H9 (cell line): ENCODE measurements at regions not wholly inside any gene's neighbourhood (a gene's known extent, or its start where the extent isn't known, plus 50 kb on each side); places are given as distances from the start of the nearest gene placed in this dataset.

Experiments
- DNase-seq: peaks from one replicate; pipeline ENCODE4 v3.0.0-alpha.2; 2017
- H2AFZ ChIP-seq: one replicate; pipeline ENCODE4 v1.6.1; 2013; ENCODE audit warnings: mild to moderate bottlenecking, low read length, control low read depth, moderate library complexity
- H2AK5ac ChIP-seq: 2 replicates; pipeline ENCODE4 v1.6.1; 2013; ENCODE audit warnings: low read length, control low read depth, mixed read lengths; ENCODE audit not compliant: insufficient read length
- H2BK120ac ChIP-seq: one replicate; pipeline ENCODE4 v1.6.1; 2013; ENCODE audit warnings: low read depth, mild to moderate bottlenecking, low read length, control low read depth, inconsistent platforms; ENCODE audit not compliant: poor library complexity, severe bottlenecking
- H2BK12ac ChIP-seq: 2 replicates; pipeline ENCODE4 v1.6.1; 2013; ENCODE audit warnings: low read length, control low read depth, mixed read lengths, low read depth; ENCODE audit not compliant: insufficient read length
- H2BK15ac ChIP-seq: 2 replicates; pipeline ENCODE4 v1.6.1; 2013; ENCODE audit warnings: low read depth, low read length, control low read depth
- H2BK20ac ChIP-seq: one replicate; pipeline ENCODE4 v1.6.1; 2013; ENCODE audit warnings: low read depth, mild to moderate bottlenecking, low read length, control low read depth, inconsistent platforms; ENCODE audit not compliant: poor library complexity, severe bottlenecking
- H2BK5ac ChIP-seq: 2 replicates; pipeline ENCODE4 v1.6.1; 2013; ENCODE audit warnings: low read length, control low read depth, mixed read lengths; ENCODE audit not compliant: insufficient read length
- H3K14ac ChIP-seq: 2 replicates; pipeline ENCODE4 v1.6.1; 2013; ENCODE audit warnings: low read length, control low read depth; ENCODE audit not compliant: insufficient read depth
- H3K18ac ChIP-seq: 2 replicates; pipeline ENCODE4 v1.6.1; 2013; ENCODE audit warnings: low read depth, mild to moderate bottlenecking, mixed read lengths, low read length, control low read depth; ENCODE audit not compliant: insufficient read length
- H3K23ac ChIP-seq: 2 replicates; pipeline ENCODE4 v1.6.1; 2013; ENCODE audit warnings: low read length, control low read depth, mixed read lengths, low read depth; ENCODE audit not compliant: insufficient read length
- H3K23me2 ChIP-seq: 2 replicates; pipeline ENCODE4 v1.6.1; 2013; ENCODE audit warnings: low read depth, mild to moderate bottlenecking, mixed read lengths, low read length, control low read depth; ENCODE audit not compliant: insufficient read length, poor library complexity, severe bottlenecking
- H3K27ac ChIP-seq: 2 replicates; pipeline ENCODE4 v1.5.1; 2013; ENCODE audit warnings: low read length, control low read depth, mixed read lengths, low read depth; ENCODE audit not compliant: insufficient read length
- H3K27me3 ChIP-seq: 2 replicates; pipeline ENCODE4 v1.6.1; 2013; ENCODE audit warnings: low read length, control low read depth, inconsistent platforms; ENCODE audit not compliant: insufficient read depth
- H3K4ac ChIP-seq: 2 replicates; pipeline ENCODE4 v1.6.1; 2013; ENCODE audit warnings: low read depth, mild to moderate bottlenecking, control low read depth, inconsistent platforms, low read length, moderate library complexity
- H3K4me1 ChIP-seq: 2 replicates; pipeline ENCODE4 v1.6.1; 2013; ENCODE audit warnings: low read length, control low read depth, inconsistent platforms; ENCODE audit not compliant: insufficient read depth
- H3K4me2 ChIP-seq: 2 replicates; pipeline ENCODE4 v1.6.1; 2013; ENCODE audit warnings: low read length, control low read depth, mixed read lengths; ENCODE audit not compliant: insufficient read length, insufficient read depth
- H3K56ac ChIP-seq: 2 replicates; pipeline ENCODE4 v1.6.1; 2013; ENCODE audit warnings: low read depth, mild to moderate bottlenecking, mixed read lengths, low read length, control low read depth; ENCODE audit not compliant: insufficient read length
- H3K79me1 ChIP-seq: 2 replicates; pipeline ENCODE4 v1.6.1; 2013; ENCODE audit warnings: low read depth, mild to moderate bottlenecking, moderate library complexity, low read length, control low read depth, inconsistent platforms; ENCODE audit not compliant: insufficient read depth, poor library complexity, severe bottlenecking
- H3K79me2 ChIP-seq: 2 replicates; pipeline ENCODE4 v1.6.1; 2013; ENCODE audit warnings: low read length, control low read depth, inconsistent platforms; ENCODE audit not compliant: insufficient read depth
- H3K9ac ChIP-seq: 2 replicates; pipeline ENCODE4 v1.6.1; 2013; ENCODE audit warnings: low read length, control low read depth, mixed read lengths; ENCODE audit not compliant: insufficient read length; ENCODE audit errors: extremely low read depth
- H3K9me3 ChIP-seq: one replicate; pipeline ENCODE4 v1.6.1; 2013; ENCODE audit warnings: low read depth, low read length, inconsistent platforms; ENCODE audit not compliant: control insufficient read depth
- H3T11ph ChIP-seq: one replicate; pipeline ENCODE4 v1.6.1; 2013; ENCODE audit warnings: mild to moderate bottlenecking, low read length, control low read depth, inconsistent platforms
- H4K20me1 ChIP-seq: one replicate; pipeline ENCODE4 v1.6.1; 2013; ENCODE audit not compliant: control insufficient read depth, insufficient read length, insufficient read depth
- H4K5ac ChIP-seq: 2 replicates; pipeline ENCODE4 v1.6.1; 2013; ENCODE audit warnings: low read depth, mild to moderate bottlenecking, mixed read lengths, low read length, control low read depth; ENCODE audit not compliant: insufficient read length
- H4K8ac ChIP-seq: replicated peaks from 2 replicates; pipeline ENCODE4 v1.6.1; 2013; ENCODE audit warnings: low read length, control low read depth, mixed read lengths, low read depth; ENCODE audit not compliant: insufficient read length
- H4K91ac ChIP-seq: 2 replicates; pipeline ENCODE4 v1.6.1; 2013; ENCODE audit warnings: low read depth, mild to moderate bottlenecking, moderate library complexity, mixed read lengths, low read length, control low read depth; ENCODE audit not compliant: insufficient read length
- H3K27ac Mint-ChIP-seq, 3 experiments: 2 replicates in 2 of 3; 3 replicates in 1 of 3; pipeline ENCODE4 v1.8.0; 2020 to 2021; ENCODE audit warnings: mixed read lengths in 3 of 3, mild to moderate bottlenecking in 1 of 3, moderate library complexity in 1 of 3
- H3K27me3 Mint-ChIP-seq: 2 replicates; pipeline ENCODE4 v1.8.0; 2021; ENCODE audit warnings: low read depth, mild to moderate bottlenecking, moderate library complexity, mixed read lengths
- H3K36me3 Mint-ChIP-seq, 3 experiments: 2 replicates in 2 of 3; 3 replicates in 1 of 3; pipeline ENCODE4 v1.8.0; 2020 to 2021; ENCODE audit warnings: low read depth in 3 of 3, mixed read lengths in 3 of 3; ENCODE audit not compliant: insufficient read depth in 1 of 3
- H3K4me1 Mint-ChIP-seq, 2 experiments: 2 replicates each; pipeline ENCODE4 v1.8.0; 2020; ENCODE audit warnings: mixed read lengths in 2 of 2
- H3K4me3 Mint-ChIP-seq, 2 experiments: 2 replicates in 1 of 2; 3 replicates in 1 of 2; pipeline ENCODE4 v1.8.0; 2020 to 2021; ENCODE audit warnings: mild to moderate bottlenecking in 2 of 2, mixed read lengths in 2 of 2, moderate library complexity in 1 of 2
- H3K9me3 Mint-ChIP-seq, 2 experiments: 2 replicates in 1 of 2; 3 replicates in 1 of 2; pipeline ENCODE4 v1.8.0; 2020; ENCODE audit warnings: mild to moderate bottlenecking in 2 of 2, mixed read lengths in 2 of 2, moderate library complexity in 1 of 2
- WGBS: extraction: QIAGEN DNeasy Blood & Tissue Kit; methylation state at CpG from one replicate; pipeline ENCODE4 v1.1.7; 2013; ENCODE audit warnings: missing lambda C conversion rate, low lambda C conversion rate, mixed read lengths; ENCODE audit not compliant: insufficient read length; ENCODE audit errors: extremely low coverage; 5-methylcytosine and 5-hydroxymethylcytosine counted together
- TF ChIP-seq, protein P1 (sequence below): fragments of 200-600 bp; sonication (generic); conservative IDR thresholded peaks from 3 replicates; pipeline ENCODE4 v1.8.0; 2021; ENCODE audit warnings: antibody characterized with exemption, mild to moderate bottlenecking

- peaks cover 6% of the 10 kb centered on the region for H3K9me3 ChIP-seq
- H2AK5ac ChIP-seq = no peak overlapping the region
Observed at GRCh38 chr4:129676934-129677333, 581.0 kb downstream of the C4orf33 start.

More at GRCh38 chr4:129676934-129677333, 581.0 kb downstream of the C4orf33 start:
- TF ChIP-seq, protein P1, sequence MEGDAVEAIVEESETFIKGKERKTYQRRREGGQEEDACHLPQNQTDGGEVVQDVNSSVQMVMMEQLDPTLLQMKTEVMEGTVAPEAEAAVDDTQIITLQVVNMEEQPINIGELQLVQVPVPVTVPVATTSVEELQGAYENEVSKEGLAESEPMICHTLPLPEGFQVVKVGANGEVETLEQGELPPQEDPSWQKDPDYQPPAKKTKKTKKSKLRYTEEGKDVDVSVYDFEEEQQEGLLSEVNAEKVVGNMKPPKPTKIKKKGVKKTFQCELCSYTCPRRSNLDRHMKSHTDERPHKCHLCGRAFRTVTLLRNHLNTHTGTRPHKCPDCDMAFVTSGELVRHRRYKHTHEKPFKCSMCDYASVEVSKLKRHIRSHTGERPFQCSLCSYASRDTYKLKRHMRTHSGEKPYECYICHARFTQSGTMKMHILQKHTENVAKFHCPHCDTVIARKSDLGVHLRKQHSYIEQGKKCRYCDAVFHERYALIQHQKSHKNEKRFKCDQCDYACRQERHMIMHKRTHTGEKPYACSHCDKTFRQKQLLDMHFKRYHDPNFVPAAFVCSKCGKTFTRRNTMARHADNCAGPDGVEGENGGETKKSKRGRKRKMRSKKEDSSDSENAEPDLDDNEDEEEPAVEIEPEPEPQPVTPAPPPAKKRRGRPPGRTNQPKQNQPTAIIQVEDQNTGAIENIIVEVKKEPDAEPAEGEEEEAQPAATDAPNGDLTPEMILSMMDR = no peak
- Histone ChIP-seq H3K23ac (no peak overlapping the region), H4K20me1 (no peaks in the 10 kb centered on the region), H3K9ac (no peak overlapping the region), H3K4ac (no peak overlapping the region), H3K23me2 (no peaks in the 10 kb centered on the region), H3K56ac (no peak overlapping the region), H3K14ac (no peak overlapping the region), H3K18ac (no peak overlapping the region), H3K4me2 (no peak overlapping the region), H2BK5ac (no peak overlapping the region), H3K79me1 (no peaks in the 10 kb centered on the region), H3K27ac (no peak overlapping the region), H2BK120ac (no peak overlapping the region), H3K4me1 (no peaks in the 10 kb centered on the region), H2BK20ac (no peak overlapping the region), H2BK12ac (no peak overlapping the region), H4K5ac (no peak overlapping the region), H3K27me3 (no peaks in the 10 kb centered on the region), H2AFZ (no peak overlapping the region), H3K79me2 (no peaks in the 10 kb centered on the region), H2BK15ac (no peak overlapping the region), H3T11ph (no peak overlapping the region), H4K8ac (no peak overlapping the region), H4K91ac (no peak overlapping the region)
- Mint-ChIP-seq H3K27me3 (no peaks in the 10 kb centered on the region), H3K4me3 (no peak overlapping the region), H3K9me3 (peaks cover 22 to 23% of the 10 kb centered on the region in 2 experiments), H3K27ac (no peak overlapping the region), H3K4me1 (no peaks in the 10 kb centered on the region), H3K36me3 (peaks cover 11 to 24% (median 16%) of the 10 kb centered on the region in 3 experiments)
- no CpG with 5 or more reads among the region's 4 CpGs for WGBS
- no peak for DNase-seq
